Liver (tissue), 3 donors: ENCODE measurements at regions not wholly inside any gene's neighbourhood (a gene's known extent, or its start where the extent isn't known, plus 50 kb on each side); places are given as distances from the start of the nearest gene placed in this dataset.

Source experiments
- CTCF ChIP-seq: fragments of 150-350 bp; IDR thresholded peaks from 2 replicates; pipeline ENCODE4 v1.5.1; 2017; ENCODE audit warnings: improper control_type of control experiment, low read depth, low read length; ENCODE audit not compliant: missing input control
- GABPA ChIP-seq, 2 donors: IDR thresholded peaks in 1 of 2; conservative IDR thresholded peaks in 1 of 2; 2 replicates each; pipeline ENCODE4 v1.6.1; 2016; ENCODE audit warnings: antibody characterized with exemption in 2 of 2, mild to moderate bottlenecking in 1 of 2, moderate library complexity in 1 of 2
- JUND ChIP-seq, 2 donors: IDR thresholded peaks; 2 replicates each; pipeline ENCODE4 v1.6.1; 2016; ENCODE audit warnings: antibody characterized with exemption in 2 of 2
- MAX ChIP-seq: IDR thresholded peaks from 2 replicates; pipeline ENCODE4 v1.6.1; 2016; ENCODE audit warnings: antibody characterized with exemption
- donor health status: healthy.
- donor health status: healthy.

- no peak for TF ChIP-seq GABPA (IDR thresholded peaks at IDR 0.05 in 1 of 2, conservative IDR thresholded peaks at IDR 0.05 in 1 of 2)
- no peak for TF ChIP-seq CTCF
- no peak for TF ChIP-seq JUND (IDR thresholded peaks at IDR 0.05)
- no peak for TF ChIP-seq MAX
These were observed 83.6 kb upstream of the PMEPA1 start for GRCh38 chr20:57793421-57793820.
